ENCODE measurements at regions not wholly inside any gene's neighbourhood (a gene's known extent, or its start where the extent isn't known, plus 50 kb on each side); places are given as distances from the start of the nearest gene placed in this dataset.

DNA sequence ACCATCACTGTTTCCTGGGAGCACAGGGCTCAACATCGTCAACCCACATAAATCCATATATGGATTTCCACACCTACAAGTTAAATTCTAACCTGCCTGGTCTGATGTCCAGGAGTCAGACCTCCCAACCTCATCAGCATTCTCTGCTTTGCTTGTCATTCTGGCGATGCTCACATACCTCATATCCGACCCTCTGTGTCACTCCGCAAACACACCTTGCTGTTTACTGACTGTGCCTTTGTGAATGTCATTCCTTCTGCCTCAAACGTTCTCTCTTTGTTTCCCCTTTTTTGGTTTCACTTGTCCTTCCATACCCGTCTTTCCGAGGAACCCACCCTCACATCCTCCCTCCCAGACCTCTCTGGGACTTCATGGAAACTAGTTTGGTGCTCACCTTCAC, 187.1 kb downstream of the ACTR3 start:
- H3K4me3 ChIP-seq (replicated peaks in 1 of 3; ENCODE audit: insufficient read depth in 1 of 3, low read depth in 2 of 3, low read length in 3 of 3) = 0 out of 6 replicates have a peak overlapping the region, but pooled peaks of 1 of the 3 experiments have one; percentile 3
- ATAC-seq = peak; percentile 81
- POLR2A ChIA-PET = interaction anchor here (1.1 kb wide), 1 partner anchor 99 kb away, joined by 4 read pairs; no protein-coding TSS in a partner anchor
- TF ChIP-seq ZNF230 (CRISPR knock-in tag; IDR thresholded peaks at IDR 0.05) (no peak), FOXA1 (IDR thresholded peaks at IDR 0.05) (peak; percentile 63), FOXA1 (CRISPR knock-in tag; IDR thresholded peaks at IDR 0.05) (peak; percentile 66), MED8 (CRISPR knock-in tag; IDR thresholded peaks at IDR 0.05; ENCODE audit: insufficient replicate concordance) (no peak), HMG20A (CRISPR knock-in tag; IDR thresholded peaks at IDR 0.05; ENCODE audit: borderline replicate concordance) (0 out of 2 replicates have a peak, but pooled peaks have one; percentile 12), ZNF30 (CRISPR knock-in tag; IDR thresholded peaks at IDR 0.05) (no peak), TEAD3 (CRISPR knock-in tag; optimal IDR thresholded peaks at IDR 0.05; ENCODE audit: borderline replicate concordance) (peak; percentile 77), ZNF792 (CRISPR knock-in tag; IDR thresholded peaks at IDR 0.05) (no peak), NFE2L2 (IDR thresholded peaks at IDR 0.05; ENCODE audit: low read length) (no peak), CBX1 (IDR thresholded peaks at IDR 0.05; ENCODE audit: low read depth) (no peak), FOXA3 (CRISPR knock-in tag; IDR thresholded peaks at IDR 0.05) (peak; percentile 59), ZNF12 (CRISPR knock-in tag; IDR thresholded peaks at IDR 0.05) (0 out of 2 replicates have a peak, but pooled peaks have one; percentile 33), SAP130 (CRISPR knock-in tag; IDR thresholded peaks at IDR 0.05; ENCODE audit: low read depth) (peak; percentile 17; the same call in 1 of the 2 replicates), SOX13 (IDR thresholded peaks at IDR 0.05) (no peak), SOX13 (CRISPR knock-in tag; conservative IDR thresholded peaks at IDR 0.05 in 1 of 2, IDR thresholded peaks at IDR 0.05 in 1 of 2) (0 out of 4 replicates have a peak, but pooled peaks of 1 of the 2 experiments have one; percentile 24), RARA (CRISPR knock-in tag; IDR thresholded peaks at IDR 0.05) (0 out of 2 replicates have a peak, but pooled peaks have one; percentile 35), ETV5 (CRISPR knock-in tag; IDR thresholded peaks at IDR 0.05; ENCODE audit: borderline replicate concordance) (peak; percentile 20; the same call in 1 of the 2 replicates), CBX5 (CRISPR knock-in tag; IDR thresholded peaks at IDR 0.05; ENCODE audit: borderline replicate concordance) (0 out of 2 replicates have a peak, but pooled peaks have one; percentile 10), ZNF644 (CRISPR knock-in tag; IDR thresholded peaks at IDR 0.05; ENCODE audit: low read depth) (0 out of 2 replicates have a peak, but pooled peaks have one; percentile 35), SOX6 (IDR thresholded peaks at IDR 0.05) (no peak), SOX6 (CRISPR knock-in tag; IDR thresholded peaks at IDR 0.05) (0 out of 2 replicates have a peak, but pooled peaks have one; percentile 12), SOX5 (CRISPR knock-in tag; IDR thresholded peaks at IDR 0.05; ENCODE audit: borderline replicate concordance) (peak; percentile 41; the same call in 1 of the 2 replicates)
- TF ChIP-seq, protein P1, sequence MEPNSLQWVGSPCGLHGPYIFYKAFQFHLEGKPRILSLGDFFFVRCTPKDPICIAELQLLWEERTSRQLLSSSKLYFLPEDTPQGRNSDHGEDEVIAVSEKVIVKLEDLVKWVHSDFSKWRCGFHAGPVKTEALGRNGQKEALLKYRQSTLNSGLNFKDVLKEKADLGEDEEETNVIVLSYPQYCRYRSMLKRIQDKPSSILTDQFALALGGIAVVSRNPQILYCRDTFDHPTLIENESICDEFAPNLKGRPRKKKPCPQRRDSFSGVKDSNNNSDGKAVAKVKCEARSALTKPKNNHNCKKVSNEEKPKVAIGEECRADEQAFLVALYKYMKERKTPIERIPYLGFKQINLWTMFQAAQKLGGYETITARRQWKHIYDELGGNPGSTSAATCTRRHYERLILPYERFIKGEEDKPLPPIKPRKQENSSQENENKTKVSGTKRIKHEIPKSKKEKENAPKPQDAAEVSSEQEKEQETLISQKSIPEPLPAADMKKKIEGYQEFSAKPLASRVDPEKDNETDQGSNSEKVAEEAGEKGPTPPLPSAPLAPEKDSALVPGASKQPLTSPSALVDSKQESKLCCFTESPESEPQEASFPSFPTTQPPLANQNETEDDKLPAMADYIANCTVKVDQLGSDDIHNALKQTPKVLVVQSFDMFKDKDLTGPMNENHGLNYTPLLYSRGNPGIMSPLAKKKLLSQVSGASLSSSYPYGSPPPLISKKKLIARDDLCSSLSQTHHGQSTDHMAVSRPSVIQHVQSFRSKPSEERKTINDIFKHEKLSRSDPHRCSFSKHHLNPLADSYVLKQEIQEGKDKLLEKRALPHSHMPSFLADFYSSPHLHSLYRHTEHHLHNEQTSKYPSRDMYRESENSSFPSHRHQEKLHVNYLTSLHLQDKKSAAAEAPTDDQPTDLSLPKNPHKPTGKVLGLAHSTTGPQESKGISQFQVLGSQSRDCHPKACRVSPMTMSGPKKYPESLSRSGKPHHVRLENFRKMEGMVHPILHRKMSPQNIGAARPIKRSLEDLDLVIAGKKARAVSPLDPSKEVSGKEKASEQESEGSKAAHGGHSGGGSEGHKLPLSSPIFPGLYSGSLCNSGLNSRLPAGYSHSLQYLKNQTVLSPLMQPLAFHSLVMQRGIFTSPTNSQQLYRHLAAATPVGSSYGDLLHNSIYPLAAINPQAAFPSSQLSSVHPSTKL (CRISPR knock-in tag; IDR thresholded peaks at IDR 0.05) = peak; percentile 52
- TF ChIP-seq, protein P2, sequence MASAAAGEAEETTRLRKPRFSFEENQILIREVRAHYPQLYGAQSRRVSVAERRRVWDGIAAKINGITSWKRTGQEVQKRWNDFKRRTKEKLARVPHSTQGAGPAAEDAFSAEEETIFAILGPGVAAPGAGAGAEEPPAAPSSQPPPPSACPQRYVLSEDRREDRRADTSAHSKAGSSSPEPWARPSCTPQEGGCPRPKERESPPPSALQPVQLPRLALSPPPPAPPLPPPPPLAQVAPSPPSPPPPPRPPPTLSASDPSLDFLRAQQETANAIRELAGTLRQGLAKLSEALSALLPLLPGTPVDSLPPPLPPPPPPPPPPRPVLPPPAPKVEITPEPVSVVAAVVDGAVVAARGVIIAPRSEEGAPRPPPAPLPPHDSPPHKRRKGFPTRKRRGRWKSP (CRISPR knock-in tag; IDR thresholded peaks at IDR 0.05) = no peak

More for the DNA sequence above, 187.1 kb downstream of the ACTR3 start:
- no TSS peak for BruUV-seq (replicated peaks)
- 2% methylated on average over 7 of the region's 7 CpGs for WGBS (ENCODE audit: low lambda C conversion rate)
- peak overlapping the region; percentile 57 for H3K4me2 ChIP-seq (ENCODE audit: low read depth, low read length)
- FAIRE-seq = no peak
- intact Hi-C loops (cut with micrococcal nuclease; ENCODE audit: unreplicated experiment) (loop anchor here (5.0 kb wide), 2 partner anchors 100 to 475 kb away; no protein-coding TSS in a partner anchor), in situ Hi-C loops (cut with HindIII; ENCODE audit: extremely low pct_ligation_motif_present, low pct_unique_long_range_greater_than_20kb) (no loop called here)
- H3K36me3 ChIP-seq (replicated peaks in 1 of 2; ENCODE audit: control insufficient read depth in 1 of 2, insufficient read depth in 2 of 2, low read length in 2 of 2) = no peaks in the 10 kb centered on the region
- no peak overlapping the region for H3K9ac ChIP-seq (ENCODE audit: insufficient read depth, low read depth, low read length)
- no peak overlapping the region for H3K27ac ChIP-seq (ENCODE audit: extremely low read length, insufficient read depth, low read length)
- peaks cover 8% of the 10 kb centered on the region; the same call in 1 of the 2 replicates for H3K9me3 ChIP-seq (ENCODE audit: low read length)
- CTCF ChIA-PET (ENCODE audit: low intra/inter-chr PET ratio, low total read pairs) = no interaction called here
- H2AFZ ChIP-seq (ENCODE audit: low read length) = no peak overlapping the region
- no peaks in the 10 kb centered on the region for H4K20me1 ChIP-seq (ENCODE audit: insufficient read depth, low read length)
- H3K27me3 ChIP-seq (ENCODE audit: control insufficient read depth in 1 of 2, insufficient read depth in 2 of 2, low read length in 2 of 2) = peaks cover 0 to 7% of the 10 kb centered on the region in 2 experiments; a peak in 1 of 5 replicates
- H3K79me2 ChIP-seq (ENCODE audit: insufficient read depth, low read length) = no peaks in the 10 kb centered on the region
- H3K4me1 ChIP-seq (ENCODE audit: insufficient read depth, low read length) = peaks cover 30% of the 10 kb centered on the region
- peak; percentile 73 for DNase-seq (ENCODE audit: low spot score)
